Endothelial cell (in vitro differentiated cells): ENCODE measurements at regions not wholly inside any gene's neighbourhood (a gene's known extent, or its start where the extent isn't known, plus 50 kb on each side); places are given as distances from the start of the nearest gene placed in this dataset.
"Not testable (repeated sequence)": the region's sequence is repeated elsewhere in the genome, so short reads cannot be mapped to it uniquely, and the experiment has no call there.

Experiments used
- DNase-seq: peaks from one replicate; pipeline ENCODE4 v3.0.0; 2021; ENCODE audit warnings: low spot score
- H3K27ac Mint-ChIP-seq: one replicate; pipeline ENCODE4 v1.8.0; 2021; ENCODE audit warnings: mixed read lengths, inconsistent platforms; ENCODE audit not compliant: unreplicated experiment
- H3K27me3 Mint-ChIP-seq: one replicate; pipeline ENCODE4 v1.8.0; 2021; ENCODE audit warnings: mild to moderate bottlenecking, moderate library complexity, mixed read lengths, inconsistent platforms; ENCODE audit not compliant: unreplicated experiment
- H3K36me3 Mint-ChIP-seq: one replicate; pipeline ENCODE4 v1.8.0; 2021; ENCODE audit warnings: mild to moderate bottlenecking, low read depth, mixed read lengths, inconsistent platforms; ENCODE audit not compliant: unreplicated experiment
- H3K4me1 Mint-ChIP-seq: one replicate; pipeline ENCODE4 v1.8.0; 2021; ENCODE audit warnings: mild to moderate bottlenecking, mixed read lengths, inconsistent platforms; ENCODE audit not compliant: unreplicated experiment
- H3K4me3 Mint-ChIP-seq: one replicate; pipeline ENCODE4 v1.8.0; 2021; ENCODE audit warnings: mild to moderate bottlenecking, mixed read lengths, inconsistent platforms; ENCODE audit not compliant: unreplicated experiment
- H3K9me3 Mint-ChIP-seq: one replicate; pipeline ENCODE4 v1.8.0; 2021; ENCODE audit warnings: mixed read lengths, inconsistent platforms; ENCODE audit not compliant: unreplicated experiment
- CTCF ChIP-seq: fragments of 200-600 bp; sonication (generic); IDR thresholded peaks from one replicate; pipeline ENCODE4 v1.5.0; 2021; ENCODE audit warnings: antibody characterized with exemption; ENCODE audit not compliant: unreplicated experiment

GRCh38 chr2:44055664-44056063 is 59.9 kb upstream of the LRPPRC start:
- peaks cover 3% of the 10 kb centered on the region for H3K36me3 Mint-ChIP-seq
- no peaks in the 10 kb centered on the region for H3K9me3 Mint-ChIP-seq
- H3K4me3 Mint-ChIP-seq = no peak overlapping the region
- TF ChIP-seq CTCF = no peak
- no peak overlapping the region for H3K27ac Mint-ChIP-seq
- peaks cover 23% of the 10 kb centered on the region for H3K4me1 Mint-ChIP-seq
- DNase-seq = no peak
- H3K27me3 Mint-ChIP-seq = no peaks in the 10 kb centered on the region

GRCh38 chr2:44056947-44057346 is 61.2 kb upstream of the LRPPRC start:
- Mint-ChIP-seq H3K9me3 (no peaks in the 10 kb centered on the region), H3K36me3 (peaks cover 3% of the 10 kb centered on the region), H3K27me3 (no peaks in the 10 kb centered on the region), H3K4me3 (no peak overlapping the region), H3K4me1 (peaks cover 10% of the 10 kb centered on the region), H3K27ac (no peak overlapping the region)
- no peak for TF ChIP-seq CTCF
- no peak for DNase-seq

- not testable (repeated sequence) for H3K4me3 Mint-ChIP-seq, H3K27me3 Mint-ChIP-seq
Observed at GRCh38 chr2:44060286-44060685, 64.5 kb upstream of the LRPPRC start.

GRCh38 chr2:44060990-44061389 is 65.2 kb upstream of the LRPPRC start:
- H3K36me3 Mint-ChIP-seq = peaks cover 3% of the 10 kb centered on the region
- H3K27me3 Mint-ChIP-seq = peaks cover 1% of the 10 kb centered on the region
- no peak overlapping the region for H3K4me3 Mint-ChIP-seq
- DNase-seq = no peak
- TF ChIP-seq CTCF = no peak
- no peaks in the 10 kb centered on the region for H3K9me3 Mint-ChIP-seq
- H3K4me1 Mint-ChIP-seq = no peaks in the 10 kb centered on the region
- H3K27ac Mint-ChIP-seq = no peak overlapping the region

More at GRCh38 chr2:44060286-44060685, 64.5 kb upstream of the LRPPRC start:
- H3K27ac Mint-ChIP-seq, H3K4me1 Mint-ChIP-seq, H3K36me3 Mint-ChIP-seq, H3K9me3 Mint-ChIP-seq, DNase-seq: not testable (repeated sequence)

- Mint-ChIP-seq H3K36me3 (peaks cover 3% of the 10 kb centered on the region), H3K27me3 (peaks cover 1% of the 10 kb centered on the region), H3K4me3 (no peak overlapping the region), H3K27ac (no peak overlapping the region), H3K4me1 (no peaks in the 10 kb centered on the region), H3K9me3 (no peaks in the 10 kb centered on the region)
- DNase-seq = no peak
- TF ChIP-seq CTCF = no peak
Observed at GRCh38 chr2:44061469-44061868, 65.7 kb upstream of the LRPPRC start.

- Mint-ChIP-seq H3K27ac (no peak overlapping the region), H3K9me3 (no peaks in the 10 kb centered on the region), H3K36me3 (peaks cover 3% of the 10 kb centered on the region), H3K27me3 (peaks cover 1% of the 10 kb centered on the region), H3K4me1 (no peaks in the 10 kb centered on the region), H3K4me3 (no peak overlapping the region)
- no peak for DNase-seq
- TF ChIP-seq CTCF = no peak
Observed at GRCh38 chr2:44061876-44062275, 66.1 kb upstream of the LRPPRC start.
